Thyroid gland (tissue), 4 donors: ENCODE measurements at regions not wholly inside any gene's neighbourhood (a gene's known extent, or its start where the extent isn't known, plus 50 kb on each side); places are given as distances from the start of the nearest gene placed in this dataset.

Source experiments
- POLR2A ChIP-seq, 2 donors: fragments of 450-650 bp; IDR thresholded peaks; one replicate each; pipeline ENCODE4 v1.6.1; 2017; ENCODE audit warnings: antibody characterized with exemption in 2 of 2, mild to moderate bottlenecking in 2 of 2, moderate library complexity in 1 of 2
- TF ChIP-seq, protein P1 (sequence below), 6 experiments: fragments of 200-600 bp in 3 of 6; fragments of 450-650 bp in 3 of 6; sonication (generic) in 3 of 6; IDR thresholded peaks; one replicate each; pipeline ENCODE4 v1.5.1; 2016 to 2019; ENCODE audit warnings: antibody characterized with exemption in 6 of 6, mild to moderate bottlenecking in 2 of 6, inconsistent platforms in 1 of 6, moderate library complexity in 1 of 6

DNA sequence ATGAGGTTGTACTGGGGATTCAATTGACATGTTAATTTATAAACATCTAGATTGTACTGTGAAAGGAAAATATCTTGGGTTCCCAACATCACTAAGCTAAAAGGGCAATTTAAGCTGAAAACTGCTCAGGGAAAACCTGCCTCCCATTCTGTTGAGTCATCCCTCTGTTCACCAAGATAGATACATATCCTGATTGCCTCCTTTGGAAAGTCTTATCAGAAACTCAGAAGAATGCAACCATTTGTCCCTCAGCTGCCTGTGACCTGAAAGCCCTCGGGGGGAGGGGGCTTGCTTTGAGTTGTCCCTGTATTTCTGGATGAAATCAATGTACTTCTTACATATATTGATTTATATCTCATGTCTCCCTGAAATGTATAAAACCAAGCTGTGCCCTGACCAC lies 187.0 kb upstream of the ETV3 start:
- TF ChIP-seq, protein P1, sequence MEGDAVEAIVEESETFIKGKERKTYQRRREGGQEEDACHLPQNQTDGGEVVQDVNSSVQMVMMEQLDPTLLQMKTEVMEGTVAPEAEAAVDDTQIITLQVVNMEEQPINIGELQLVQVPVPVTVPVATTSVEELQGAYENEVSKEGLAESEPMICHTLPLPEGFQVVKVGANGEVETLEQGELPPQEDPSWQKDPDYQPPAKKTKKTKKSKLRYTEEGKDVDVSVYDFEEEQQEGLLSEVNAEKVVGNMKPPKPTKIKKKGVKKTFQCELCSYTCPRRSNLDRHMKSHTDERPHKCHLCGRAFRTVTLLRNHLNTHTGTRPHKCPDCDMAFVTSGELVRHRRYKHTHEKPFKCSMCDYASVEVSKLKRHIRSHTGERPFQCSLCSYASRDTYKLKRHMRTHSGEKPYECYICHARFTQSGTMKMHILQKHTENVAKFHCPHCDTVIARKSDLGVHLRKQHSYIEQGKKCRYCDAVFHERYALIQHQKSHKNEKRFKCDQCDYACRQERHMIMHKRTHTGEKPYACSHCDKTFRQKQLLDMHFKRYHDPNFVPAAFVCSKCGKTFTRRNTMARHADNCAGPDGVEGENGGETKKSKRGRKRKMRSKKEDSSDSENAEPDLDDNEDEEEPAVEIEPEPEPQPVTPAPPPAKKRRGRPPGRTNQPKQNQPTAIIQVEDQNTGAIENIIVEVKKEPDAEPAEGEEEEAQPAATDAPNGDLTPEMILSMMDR (IDR thresholded peaks at IDR 0.05), result no peak
- TF ChIP-seq POLR2A (IDR thresholded peaks at IDR 0.05), result no peak
